ENCODE measurements at regions not wholly inside any gene's neighbourhood (a gene's known extent, or its start where the extent isn't known, plus 50 kb on each side); places are given as distances from the start of the nearest gene placed in this dataset.

DNA sequence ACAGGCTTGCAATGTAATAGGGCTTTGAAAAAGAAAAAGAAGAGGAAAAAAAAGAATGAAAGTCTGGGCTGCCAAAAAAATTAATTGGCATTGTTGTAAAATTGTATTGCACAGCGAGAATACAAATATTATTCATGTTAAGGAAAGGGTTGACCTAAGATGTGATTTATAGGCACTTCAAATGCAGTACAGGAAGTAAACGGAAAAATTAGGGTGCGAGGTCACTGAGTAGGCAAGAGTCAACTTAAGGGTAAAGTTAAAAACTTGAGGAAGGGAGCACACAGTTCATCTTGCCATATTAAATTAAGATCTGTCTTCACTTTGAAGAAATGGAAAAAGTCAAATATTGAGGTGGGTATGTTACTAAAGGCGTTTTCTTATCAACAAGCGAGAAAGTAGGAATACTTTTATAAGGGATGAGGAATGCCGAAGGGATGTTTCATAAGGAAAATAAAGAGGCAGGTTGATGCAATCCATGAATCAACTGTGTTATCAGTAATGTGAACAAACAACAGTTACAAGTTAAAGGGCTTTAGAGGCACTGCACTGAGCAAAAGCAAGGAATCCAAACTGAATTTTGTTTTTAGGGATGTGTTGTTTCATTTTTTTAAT is 123.0 kb downstream of the WT1 start:
- H3K27me3 Mint-ChIP-seq (ENCODE audit: unreplicated experiment): peaks cover 27% of the 10 kb centered on the region
- intact Hi-C loops (cut with micrococcal nuclease; ENCODE audit: unreplicated experiment): no loop called here
- BruUV-seq (replicated peaks): no TSS peak
- peak overlapping the region; percentile 70 for H3K27ac Mint-ChIP-seq (ENCODE audit: unreplicated experiment)
- H3K9me3 Mint-ChIP-seq (ENCODE audit: low read depth, unreplicated experiment): no peaks in the 10 kb centered on the region
- no peaks in the 10 kb centered on the region for H3K36me3 Mint-ChIP-seq (ENCODE audit: insufficient read depth, unreplicated experiment)
- no peak for DNase-seq
- CTCF ChIA-PET: interaction anchor here (1.0 to 1.1 kb wide), 3 partner anchors 9 to 20 kb away, joined by 3 to 6 read pairs (median 5); no protein-coding TSS in a partner anchor
- H3K4me3 Mint-ChIP-seq (ENCODE audit: low read depth, unreplicated experiment): peak overlapping the region; percentile 40
- TF ChIP-seq, protein P1, sequence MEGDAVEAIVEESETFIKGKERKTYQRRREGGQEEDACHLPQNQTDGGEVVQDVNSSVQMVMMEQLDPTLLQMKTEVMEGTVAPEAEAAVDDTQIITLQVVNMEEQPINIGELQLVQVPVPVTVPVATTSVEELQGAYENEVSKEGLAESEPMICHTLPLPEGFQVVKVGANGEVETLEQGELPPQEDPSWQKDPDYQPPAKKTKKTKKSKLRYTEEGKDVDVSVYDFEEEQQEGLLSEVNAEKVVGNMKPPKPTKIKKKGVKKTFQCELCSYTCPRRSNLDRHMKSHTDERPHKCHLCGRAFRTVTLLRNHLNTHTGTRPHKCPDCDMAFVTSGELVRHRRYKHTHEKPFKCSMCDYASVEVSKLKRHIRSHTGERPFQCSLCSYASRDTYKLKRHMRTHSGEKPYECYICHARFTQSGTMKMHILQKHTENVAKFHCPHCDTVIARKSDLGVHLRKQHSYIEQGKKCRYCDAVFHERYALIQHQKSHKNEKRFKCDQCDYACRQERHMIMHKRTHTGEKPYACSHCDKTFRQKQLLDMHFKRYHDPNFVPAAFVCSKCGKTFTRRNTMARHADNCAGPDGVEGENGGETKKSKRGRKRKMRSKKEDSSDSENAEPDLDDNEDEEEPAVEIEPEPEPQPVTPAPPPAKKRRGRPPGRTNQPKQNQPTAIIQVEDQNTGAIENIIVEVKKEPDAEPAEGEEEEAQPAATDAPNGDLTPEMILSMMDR (IDR thresholded peaks at IDR 0.05; ENCODE audit: unreplicated experiment): no peak
- H3K4me1 Mint-ChIP-seq (ENCODE audit: low read depth, unreplicated experiment): peaks cover 14% of the 10 kb centered on the region

DNA sequence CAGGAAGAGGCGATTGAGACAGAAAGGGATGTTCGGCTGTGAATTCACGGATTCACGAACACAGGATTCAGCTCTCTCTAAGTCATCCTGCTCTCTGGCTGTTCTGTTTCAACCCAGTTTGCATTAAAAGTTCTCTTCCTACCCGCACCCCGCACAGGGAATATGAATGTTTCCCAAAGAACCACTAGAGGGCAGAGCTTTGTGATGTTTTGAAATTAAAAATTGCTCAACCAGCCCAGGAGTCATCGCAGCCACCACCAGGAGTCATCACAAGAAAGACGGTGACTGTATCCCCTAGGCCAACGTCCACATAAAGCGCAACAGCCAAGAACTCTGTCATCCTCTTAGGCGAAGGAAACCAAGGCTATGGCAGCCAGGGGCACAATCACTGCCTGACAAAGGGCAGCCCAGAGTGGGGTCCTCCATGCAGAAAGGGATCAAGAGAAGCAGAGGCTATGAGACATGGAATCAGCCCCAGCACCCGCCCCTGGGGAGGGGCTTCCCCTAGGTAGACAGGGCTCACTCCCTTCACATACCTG is 122.4 kb downstream of the WT1 start:
- intact Hi-C loops (cut with micrococcal nuclease; ENCODE audit: unreplicated experiment): no loop called here
- H3K9me3 Mint-ChIP-seq (ENCODE audit: low read depth, unreplicated experiment): no peaks in the 10 kb centered on the region
- TF ChIP-seq, protein P1 (IDR thresholded peaks at IDR 0.05; ENCODE audit: unreplicated experiment): peak; percentile 84
- CTCF ChIA-PET: interaction anchor here (1.0 to 1.1 kb wide), 3 partner anchors 9 to 20 kb away, joined by 3 to 6 read pairs (median 5); no protein-coding TSS in a partner anchor
- H3K27me3 Mint-ChIP-seq (ENCODE audit: unreplicated experiment): peaks cover 27% of the 10 kb centered on the region
- H3K27ac Mint-ChIP-seq (ENCODE audit: unreplicated experiment): no peak overlapping the region
- no peak overlapping the region for H3K4me3 Mint-ChIP-seq (ENCODE audit: low read depth, unreplicated experiment)
- H3K36me3 Mint-ChIP-seq (ENCODE audit: insufficient read depth, unreplicated experiment): no peaks in the 10 kb centered on the region
- BruUV-seq (replicated peaks): no TSS peak
- peak; percentile 60 for DNase-seq
- peaks cover 14% of the 10 kb centered on the region for H3K4me1 Mint-ChIP-seq (ENCODE audit: low read depth, unreplicated experiment)

- Mint-ChIP-seq H3K27me3 (ENCODE audit: unreplicated experiment) (peaks cover 29% of the 10 kb centered on the region), H3K4me1 (ENCODE audit: low read depth, unreplicated experiment) (peaks cover 14% of the 10 kb centered on the region), H3K9me3 (ENCODE audit: low read depth, unreplicated experiment) (no peaks in the 10 kb centered on the region), H3K36me3 (ENCODE audit: insufficient read depth, unreplicated experiment) (no peaks in the 10 kb centered on the region), H3K27ac (ENCODE audit: unreplicated experiment) (no peak overlapping the region), H3K4me3 (ENCODE audit: low read depth, unreplicated experiment) (no peak overlapping the region)
- intact Hi-C loops (cut with micrococcal nuclease; ENCODE audit: unreplicated experiment): no loop called here
- BruUV-seq (replicated peaks): no TSS peak
- CTCF ChIA-PET: interaction anchor here (1.0 to 1.1 kb wide), 2 partner anchors 10 kb away, joined by 5 to 6 read pairs; no protein-coding TSS in a partner anchor
- no peak for DNase-seq
- TF ChIP-seq, protein P1 (IDR thresholded peaks at IDR 0.05; ENCODE audit: unreplicated experiment): no peak
These were observed 121.9 kb downstream of the WT1 start for GRCh38 chr11:32313477-32313876.

DNA sequence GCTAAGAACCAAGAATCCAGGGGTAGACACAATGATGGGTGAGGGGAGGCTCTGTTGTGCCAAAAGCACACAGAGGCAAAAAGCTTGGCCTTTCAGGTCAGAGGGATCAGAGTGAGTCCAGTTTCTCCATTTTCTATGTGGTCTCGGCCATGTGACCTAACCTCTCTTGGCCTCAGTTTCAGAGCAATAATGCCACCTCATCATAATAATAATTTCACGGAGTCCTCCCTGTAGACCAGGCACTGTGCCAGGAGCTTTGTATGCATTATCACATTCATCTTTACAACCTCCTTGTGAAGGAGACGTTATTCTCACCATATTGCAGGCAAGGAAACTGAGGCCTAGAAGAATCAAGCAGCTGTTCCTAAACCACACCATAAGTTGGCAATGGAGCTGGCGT is 120.2 kb downstream of the WT1 start:
- TF ChIP-seq, protein P1 (IDR thresholded peaks at IDR 0.05; ENCODE audit: unreplicated experiment): no peak
- Mint-ChIP-seq H3K27ac (ENCODE audit: unreplicated experiment) (no peak overlapping the region), H3K27me3 (ENCODE audit: unreplicated experiment) (peaks cover 41% of the 10 kb centered on the region), H3K4me3 (ENCODE audit: low read depth, unreplicated experiment) (no peak overlapping the region), H3K9me3 (ENCODE audit: low read depth, unreplicated experiment) (no peaks in the 10 kb centered on the region), H3K36me3 (ENCODE audit: insufficient read depth, unreplicated experiment) (no peaks in the 10 kb centered on the region), H3K4me1 (ENCODE audit: low read depth, unreplicated experiment) (peaks cover 14% of the 10 kb centered on the region)
- no peak for DNase-seq
- intact Hi-C loops (cut with micrococcal nuclease; ENCODE audit: unreplicated experiment): no loop called here
- CTCF ChIA-PET: interaction anchor here (0.5 to 1.1 kb wide), 2 partner anchors 9 to 10 kb away, joined by 3 to 4 read pairs; no protein-coding TSS in a partner anchor
- no TSS peak for BruUV-seq (replicated peaks)
